ENCODE measurements at regions not wholly inside any gene's neighbourhood (a gene's known extent, or its start where the extent isn't known, plus 50 kb on each side); places are given as distances from the start of the nearest gene placed in this dataset.
"Not testable (repeated sequence)": the region's sequence is repeated elsewhere in the genome, so short reads cannot be mapped to it uniquely, and the experiment has no call there.

DNA sequence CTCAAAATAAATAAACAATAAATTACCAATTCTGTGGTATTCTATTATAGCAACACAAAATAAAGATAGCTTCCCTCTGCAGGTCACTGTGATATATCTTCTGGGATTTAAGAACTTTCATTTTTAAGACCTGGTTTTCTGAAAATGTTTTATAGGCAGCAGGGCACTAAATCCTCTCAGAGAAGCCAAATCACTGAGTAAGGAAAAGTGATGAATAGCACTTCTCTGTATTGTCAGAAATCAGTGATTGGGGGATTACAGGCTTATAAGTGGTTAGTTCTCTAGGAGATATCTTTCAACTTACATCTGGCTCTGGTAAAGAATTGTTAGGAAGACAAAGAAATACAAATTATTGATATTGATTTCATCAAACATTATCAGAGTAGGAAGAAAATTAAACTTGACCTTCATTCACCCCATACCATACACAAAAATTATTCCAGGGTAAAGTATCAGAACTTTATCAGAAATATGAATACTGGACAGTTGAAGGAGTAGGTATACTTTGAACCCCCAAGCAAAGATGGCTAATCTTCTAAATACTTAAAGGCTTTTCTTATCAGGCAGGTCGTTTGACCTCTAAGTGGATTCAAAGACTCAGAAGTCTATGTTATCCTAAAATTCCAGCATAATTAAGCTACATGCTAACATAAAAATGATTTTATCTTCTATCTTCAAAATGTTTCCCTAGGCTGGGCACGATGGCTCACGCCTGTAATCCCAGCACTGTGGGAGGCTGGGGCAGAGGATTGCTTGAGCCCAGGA is 81.6 kb upstream of the USP9X start:
- no peak for DNase-seq (ENCODE audit: low read depth)

GRCh38 chrX:41005445-41005992 is 79.7 kb upstream of the USP9X start:
- no peak for DNase-seq (ENCODE audit: low read depth)

GRCh38 chrX:41009850-41010846 is 75.1 kb upstream of the USP9X start:
- DNase-seq (ENCODE audit: low read depth), result peak; percentile 19

DNA sequence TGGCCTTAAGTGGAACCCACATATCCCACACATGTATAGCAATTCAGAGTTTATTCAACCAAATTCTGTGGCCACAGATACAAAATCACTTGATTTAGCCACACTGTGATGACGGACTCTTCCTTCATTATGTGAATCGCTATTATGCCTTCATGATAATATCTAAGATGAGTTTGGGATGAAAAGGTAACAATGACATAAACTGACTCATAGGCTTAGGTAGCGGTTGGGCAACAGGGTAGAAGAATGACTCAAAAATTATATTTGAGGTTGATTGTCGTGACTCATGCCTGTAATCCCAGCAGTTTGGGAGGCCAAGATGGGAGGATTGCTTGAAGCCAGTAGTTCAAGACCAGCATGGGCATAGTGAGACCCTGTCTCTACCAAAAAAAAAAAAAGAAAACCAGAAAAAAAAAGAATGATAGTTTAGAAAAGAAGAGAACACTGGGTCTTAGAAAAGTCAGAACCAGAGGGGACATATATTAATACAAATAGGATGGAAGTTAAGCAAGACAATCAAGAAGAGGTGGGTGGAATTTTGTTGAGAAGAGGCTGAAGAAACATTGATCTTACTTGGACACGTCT is 70.4 kb upstream of the USP9X start:
- DNase-seq (ENCODE audit: low read depth), result no peak

- not testable (repeated sequence) for DNase-seq (ENCODE audit: low read depth)
Observed at GRCh38 chrX:41017785-41018184, 67.5 kb upstream of the USP9X start.

DNA sequence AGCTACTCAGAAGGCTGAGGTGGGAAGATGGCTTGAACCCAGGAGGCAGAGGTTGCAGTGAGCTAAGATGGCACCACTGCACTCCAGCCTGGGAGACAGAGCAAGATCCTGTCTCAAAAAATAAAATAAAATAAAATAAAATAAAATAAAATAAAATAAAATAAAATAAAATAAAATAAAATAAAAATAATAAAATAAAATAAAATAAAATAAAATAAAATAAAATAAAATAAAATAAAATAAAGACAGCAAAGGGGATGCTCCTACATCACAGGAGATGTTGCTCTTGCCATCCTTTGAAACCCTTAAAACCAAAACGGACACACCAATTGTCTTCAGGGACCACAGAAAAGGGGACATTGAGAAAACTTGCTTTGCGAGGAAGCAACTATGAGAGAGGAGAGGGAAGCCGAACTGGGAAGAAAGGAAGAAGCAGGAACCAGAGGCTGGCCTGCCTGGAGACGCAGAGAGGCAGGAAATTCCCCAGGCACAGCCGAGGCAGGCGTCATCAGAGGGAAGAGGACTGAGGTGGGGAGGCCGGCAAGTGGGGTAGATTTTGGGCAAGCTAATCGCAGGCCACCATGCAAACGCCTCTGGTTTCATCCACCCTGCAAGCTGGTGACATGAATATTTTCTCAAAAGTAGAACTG is 66.7 kb upstream of the USP9X start:
- not testable (repeated sequence) for DNase-seq (ENCODE audit: low read depth)

- no peak for DNase-seq (ENCODE audit: low read depth)
Observed at GRCh38 chrX:41019041-41019392, 66.2 kb upstream of the USP9X start.

GRCh38 chrX:41022566-41022965 is 62.7 kb upstream of the USP9X start:
- no peak for DNase-seq (ENCODE audit: low read depth)

- no peak for DNase-seq (ENCODE audit: low read depth)
Observed at GRCh38 chrX:41023098-41023497, 62.1 kb upstream of the USP9X start.

DNA sequence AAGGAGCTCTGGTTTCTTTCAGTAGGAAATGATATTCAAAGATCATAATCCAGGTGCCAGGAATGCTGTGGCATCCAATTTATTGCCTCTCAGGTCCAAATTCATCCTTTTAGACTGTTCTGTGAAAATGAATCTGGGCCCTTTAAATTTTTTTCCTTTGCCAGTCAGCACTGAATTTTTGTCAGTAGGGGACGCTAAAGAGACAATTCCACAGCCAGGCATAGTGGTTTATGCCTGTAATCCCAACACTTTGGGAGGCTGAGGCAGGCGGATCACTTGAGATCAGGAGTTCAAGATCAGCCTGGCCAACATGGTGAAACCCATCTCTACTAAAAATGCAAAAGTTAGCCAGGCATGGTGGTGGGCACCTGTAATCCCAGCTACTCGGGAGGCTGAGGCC is 60.9 kb upstream of the USP9X start:
- DNase-seq (ENCODE audit: low read depth), result not testable (repeated sequence)

- DNase-seq (ENCODE audit: low read depth), result no peak
Observed at GRCh38 chrX:41024755-41025154, 60.5 kb upstream of the USP9X start.

- DNase-seq (ENCODE audit: low read depth), result no peak
Observed at GRCh38 chrX:41025926-41026701, 59.1 kb upstream of the USP9X start.

DNA sequence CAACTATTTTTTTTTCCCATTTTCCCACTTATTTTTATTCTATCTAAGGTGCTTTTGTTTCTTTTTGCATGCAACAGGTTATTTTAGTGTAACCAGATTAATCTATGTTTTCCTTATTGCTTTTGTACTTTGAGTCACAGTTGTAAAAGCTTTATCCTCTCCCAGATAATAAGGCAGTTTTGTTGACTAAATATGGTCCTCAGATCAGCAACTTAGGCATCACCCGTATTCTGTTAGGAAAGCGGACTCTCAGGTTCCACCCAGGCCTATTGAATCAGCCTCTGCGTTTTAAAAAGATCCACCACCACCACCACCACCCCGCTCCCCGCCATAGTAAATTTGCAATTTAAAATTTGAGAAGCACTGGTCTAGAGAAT is 58.6 kb upstream of the USP9X start:
- DNase-seq (ENCODE audit: low read depth), result no peak

GRCh38 chrX:41029332-41029731 is 55.9 kb upstream of the USP9X start:
- DNase-seq (ENCODE audit: low read depth), result no peak

GRCh38 chrX:41031256-41031967 is 53.8 kb upstream of the USP9X start:
- no peak for DNase-seq (ENCODE audit: low read depth)

GRCh38 chrX:41033299-41033698 is 51.9 kb upstream of the USP9X start:
- no peak for DNase-seq (ENCODE audit: low read depth)

DNA sequence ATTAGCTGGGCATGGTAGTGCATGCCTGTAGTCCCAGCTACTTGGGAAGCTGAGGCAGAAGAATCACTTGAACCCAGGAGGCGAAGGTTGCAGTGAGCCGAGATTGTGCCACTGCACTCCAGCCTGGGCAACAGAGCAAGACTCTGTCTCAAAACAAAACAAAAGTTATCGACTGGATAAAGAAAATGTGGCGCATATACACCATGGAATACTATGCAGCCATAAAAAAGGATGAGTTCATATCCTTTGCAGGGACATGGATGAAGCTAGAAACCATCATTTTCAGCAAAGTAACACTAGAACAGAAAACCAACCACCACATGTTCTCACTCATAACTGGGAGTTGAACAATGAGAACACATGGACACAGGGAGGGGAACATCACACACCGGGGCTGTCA is 50.3 kb upstream of the USP9X start:
- DNase-seq (ENCODE audit: low read depth), result not testable (repeated sequence)

All from activated T-cell treated with anti-CD3 and anti-CD28 coated beads for 48 hours (primary cell).